ENCODE measurements at regions not wholly inside any gene's neighbourhood (a gene's known extent, or its start where the extent isn't known, plus 50 kb on each side); places are given as distances from the start of the nearest gene placed in this dataset.

DNA sequence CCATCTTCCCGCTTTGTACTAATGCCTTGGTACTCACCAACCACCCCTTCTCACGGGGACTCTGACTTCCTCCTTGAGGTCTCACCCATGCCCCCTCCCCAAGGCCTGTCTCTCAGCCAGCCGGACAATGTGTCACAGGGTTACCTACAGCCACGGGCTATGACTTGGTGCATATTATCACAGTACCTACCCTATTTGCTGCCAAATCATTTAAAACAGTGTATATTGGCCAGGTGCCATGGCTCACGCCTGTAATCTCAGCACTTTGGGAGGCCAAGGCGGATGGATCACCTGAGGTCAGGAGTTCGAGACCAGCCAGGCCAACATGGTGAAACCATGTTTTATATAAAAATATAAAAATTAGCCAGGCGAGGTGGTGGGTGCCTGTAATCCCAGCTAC is 93.4 kb upstream of the TBL1XR1 start:
- peaks cover 18% of the 10 kb centered on the region for H3K4me1 ChIP-seq (ENCODE audit: insufficient read depth, low read length)
- H3K36me3 ChIP-seq (replicated peaks in 1 of 2; ENCODE audit: control insufficient read depth in 1 of 2, insufficient read depth in 2 of 2, low read length in 2 of 2): no peaks in the 10 kb centered on the region
- H3K27me3 ChIP-seq (ENCODE audit: control insufficient read depth in 1 of 2, insufficient read depth in 2 of 2, low read length in 2 of 2): no peaks in the 10 kb centered on the region
- BruUV-seq (replicated peaks): no TSS peak
- intact Hi-C loops (cut with micrococcal nuclease; ENCODE audit: unreplicated experiment): no loop called here
- no peak for ATAC-seq
- H2AFZ ChIP-seq (ENCODE audit: low read length): no peak overlapping the region
- in situ Hi-C loops (cut with HindIII; ENCODE audit: extremely low pct_ligation_motif_present, low pct_unique_long_range_greater_than_20kb): no loop called here
- no peaks in the 10 kb centered on the region for H3K79me2 ChIP-seq (ENCODE audit: insufficient read depth, low read length)
- H3K27ac ChIP-seq (ENCODE audit: extremely low read length, insufficient read depth, low read length): no peak overlapping the region
- no peak for DNase-seq (ENCODE audit: low spot score)
- no peaks in the 10 kb centered on the region for H4K20me1 ChIP-seq (ENCODE audit: insufficient read depth, low read length)
- no peaks in the 10 kb centered on the region for H3K9me3 ChIP-seq (ENCODE audit: low read length)
- CTCF ChIA-PET (ENCODE audit: low intra/inter-chr PET ratio, low total read pairs): no interaction called here
- WGBS (ENCODE audit: low lambda C conversion rate): 64% methylated on average over 8 of the region's 8 CpGs
- no peak overlapping the region for H3K4me2 ChIP-seq (ENCODE audit: low read depth, low read length)
- FAIRE-seq: no peak
- POLR2A ChIA-PET: no interaction called here
- H3K4me3 ChIP-seq (replicated peaks in 1 of 3; ENCODE audit: insufficient read depth in 1 of 3, low read depth in 2 of 3, low read length in 3 of 3): no peak overlapping the region
- no peak overlapping the region for H3K9ac ChIP-seq (ENCODE audit: insufficient read depth, low read depth, low read length)
- TF ChIP-seq SP4 (CRISPR knock-in tag; IDR thresholded peaks at IDR 0.05) (no peak), NFIB (CRISPR knock-in tag; IDR thresholded peaks at IDR 0.05; ENCODE audit: borderline replicate concordance) (no peak), ZNF234 (CRISPR knock-in tag; conservative IDR thresholded peaks at IDR 0.05) (no peak), HNRNPH1 (optimal IDR thresholded peaks at IDR 0.05; ENCODE audit: low read depth, low read length) (no peak), CHD2 (IDR thresholded peaks at IDR 0.05; ENCODE audit: low read depth, low read length) (no peak), THAP7 (CRISPR knock-in tag; IDR thresholded peaks at IDR 0.05) (no peak), ZNF737 (CRISPR knock-in tag; IDR thresholded peaks at IDR 0.05; ENCODE audit: borderline replicate concordance) (no peak), RERE (CRISPR knock-in tag; IDR thresholded peaks at IDR 0.05; ENCODE audit: low read depth) (no peak), ELK4 (CRISPR knock-in tag; IDR thresholded peaks at IDR 0.05; ENCODE audit: borderline replicate concordance) (no peak), ARNT (IDR thresholded peaks at IDR 0.05) (no peak), ISX (CRISPR knock-in tag; conservative IDR thresholded peaks at IDR 0.05) (no peak), NR3C1 (CRISPR knock-in tag; IDR thresholded peaks at IDR 0.05) (no peak), ZNF205 (CRISPR knock-in tag; IDR thresholded peaks at IDR 0.05) (no peak), MZF1 (CRISPR knock-in tag; IDR thresholded peaks at IDR 0.05; ENCODE audit: borderline replicate concordance) (no peak)
- TF ChIP-seq, protein P1, sequence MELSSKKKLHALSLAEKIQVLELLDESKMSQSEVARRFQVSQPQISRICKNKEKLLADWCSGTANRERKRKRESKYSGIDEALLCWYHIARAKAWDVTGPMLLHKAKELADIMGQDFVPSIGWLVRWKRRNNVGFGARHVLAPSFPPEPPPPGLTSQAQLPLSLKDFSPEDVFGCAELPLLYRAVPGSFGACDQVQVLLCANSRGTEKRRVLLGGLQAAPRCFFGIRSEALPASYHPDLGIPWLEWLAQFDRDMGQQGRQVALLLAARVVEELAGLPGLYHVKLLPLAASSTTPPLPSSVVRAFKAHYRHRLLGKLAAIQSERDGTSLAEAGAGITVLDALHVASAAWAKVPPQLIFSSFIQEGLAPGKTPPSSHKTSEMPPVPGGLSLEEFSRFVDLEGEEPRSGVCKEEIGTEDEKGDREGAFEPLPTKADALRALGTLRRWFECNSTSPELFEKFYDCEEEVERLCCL (CRISPR knock-in tag; IDR thresholded peaks at IDR 0.05; ENCODE audit: borderline replicate concordance): no peak
- TF ChIP-seq, protein P2, sequence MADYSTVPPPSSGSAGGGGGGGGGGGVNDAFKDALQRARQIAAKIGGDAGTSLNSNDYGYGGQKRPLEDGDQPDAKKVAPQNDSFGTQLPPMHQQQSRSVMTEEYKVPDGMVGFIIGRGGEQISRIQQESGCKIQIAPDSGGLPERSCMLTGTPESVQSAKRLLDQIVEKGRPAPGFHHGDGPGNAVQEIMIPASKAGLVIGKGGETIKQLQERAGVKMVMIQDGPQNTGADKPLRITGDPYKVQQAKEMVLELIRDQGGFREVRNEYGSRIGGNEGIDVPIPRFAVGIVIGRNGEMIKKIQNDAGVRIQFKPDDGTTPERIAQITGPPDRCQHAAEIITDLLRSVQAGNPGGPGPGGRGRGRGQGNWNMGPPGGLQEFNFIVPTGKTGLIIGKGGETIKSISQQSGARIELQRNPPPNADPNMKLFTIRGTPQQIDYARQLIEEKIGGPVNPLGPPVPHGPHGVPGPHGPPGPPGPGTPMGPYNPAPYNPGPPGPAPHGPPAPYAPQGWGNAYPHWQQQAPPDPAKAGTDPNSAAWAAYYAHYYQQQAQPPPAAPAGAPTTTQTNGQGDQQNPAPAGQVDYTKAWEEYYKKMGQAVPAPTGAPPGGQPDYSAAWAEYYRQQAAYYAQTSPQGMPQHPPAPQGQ (CRISPR knock-in tag; IDR thresholded peaks at IDR 0.05; ENCODE audit: borderline replicate concordance): no peak
